ENCODE measurements at regions not wholly inside any gene's neighbourhood (a gene's known extent, or its start where the extent isn't known, plus 50 kb on each side); places are given as distances from the start of the nearest gene placed in this dataset.

DNA sequence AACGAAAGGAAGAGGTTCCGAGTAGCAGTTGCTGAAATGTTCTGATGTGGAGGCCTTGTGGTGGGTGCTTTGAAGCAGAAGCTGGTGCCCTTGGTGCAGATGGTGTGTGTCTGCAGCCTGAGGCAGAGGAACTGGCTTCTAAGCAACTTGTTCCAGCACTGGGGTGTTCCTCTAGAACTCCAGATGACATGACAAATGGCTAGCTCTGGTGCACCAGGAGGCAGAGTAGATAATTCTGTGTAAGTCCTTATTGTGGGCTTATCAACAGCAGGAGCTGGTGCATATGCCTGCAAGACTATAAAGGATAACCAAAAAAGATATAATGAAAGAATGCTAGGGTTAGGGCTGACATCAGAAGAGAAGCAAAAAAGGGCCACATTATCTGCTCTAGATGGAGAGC is 76.5 kb downstream of the ARL5B start:
- TF ChIP-seq, protein P1, sequence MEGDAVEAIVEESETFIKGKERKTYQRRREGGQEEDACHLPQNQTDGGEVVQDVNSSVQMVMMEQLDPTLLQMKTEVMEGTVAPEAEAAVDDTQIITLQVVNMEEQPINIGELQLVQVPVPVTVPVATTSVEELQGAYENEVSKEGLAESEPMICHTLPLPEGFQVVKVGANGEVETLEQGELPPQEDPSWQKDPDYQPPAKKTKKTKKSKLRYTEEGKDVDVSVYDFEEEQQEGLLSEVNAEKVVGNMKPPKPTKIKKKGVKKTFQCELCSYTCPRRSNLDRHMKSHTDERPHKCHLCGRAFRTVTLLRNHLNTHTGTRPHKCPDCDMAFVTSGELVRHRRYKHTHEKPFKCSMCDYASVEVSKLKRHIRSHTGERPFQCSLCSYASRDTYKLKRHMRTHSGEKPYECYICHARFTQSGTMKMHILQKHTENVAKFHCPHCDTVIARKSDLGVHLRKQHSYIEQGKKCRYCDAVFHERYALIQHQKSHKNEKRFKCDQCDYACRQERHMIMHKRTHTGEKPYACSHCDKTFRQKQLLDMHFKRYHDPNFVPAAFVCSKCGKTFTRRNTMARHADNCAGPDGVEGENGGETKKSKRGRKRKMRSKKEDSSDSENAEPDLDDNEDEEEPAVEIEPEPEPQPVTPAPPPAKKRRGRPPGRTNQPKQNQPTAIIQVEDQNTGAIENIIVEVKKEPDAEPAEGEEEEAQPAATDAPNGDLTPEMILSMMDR (conservative IDR thresholded peaks at IDR 0.05; ENCODE audit: low read length): no peak
- DNase-seq (ENCODE audit: low read depth): no peak
- H3K4me3 ChIP-seq (ENCODE audit: low read length): no peak overlapping the region

DNA sequence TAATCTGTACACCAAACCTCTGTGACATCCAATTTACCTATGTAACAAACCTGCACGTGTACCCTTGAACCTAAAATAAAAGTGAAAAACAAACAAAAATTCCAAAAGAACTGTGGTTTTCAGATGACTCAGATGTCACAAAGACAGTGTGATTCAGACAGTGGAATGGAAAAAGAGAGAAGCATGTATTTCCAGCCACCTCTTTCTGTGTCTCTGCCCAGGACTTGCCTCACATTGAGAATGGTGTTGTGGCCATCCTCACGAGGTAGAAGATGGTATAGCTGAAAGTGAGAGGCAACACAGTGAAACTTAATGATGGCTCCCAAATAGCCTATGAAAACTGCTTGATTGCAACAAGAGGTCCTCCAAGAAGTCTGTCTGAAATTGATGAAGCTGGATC is 78.0 kb downstream of the ARL5B start:
- TF ChIP-seq, protein P1 (conservative IDR thresholded peaks at IDR 0.05; ENCODE audit: low read length): no peak
- no peak overlapping the region for H3K4me3 ChIP-seq (ENCODE audit: low read length)
- peak; percentile 81 for DNase-seq (ENCODE audit: low read depth)

DNA sequence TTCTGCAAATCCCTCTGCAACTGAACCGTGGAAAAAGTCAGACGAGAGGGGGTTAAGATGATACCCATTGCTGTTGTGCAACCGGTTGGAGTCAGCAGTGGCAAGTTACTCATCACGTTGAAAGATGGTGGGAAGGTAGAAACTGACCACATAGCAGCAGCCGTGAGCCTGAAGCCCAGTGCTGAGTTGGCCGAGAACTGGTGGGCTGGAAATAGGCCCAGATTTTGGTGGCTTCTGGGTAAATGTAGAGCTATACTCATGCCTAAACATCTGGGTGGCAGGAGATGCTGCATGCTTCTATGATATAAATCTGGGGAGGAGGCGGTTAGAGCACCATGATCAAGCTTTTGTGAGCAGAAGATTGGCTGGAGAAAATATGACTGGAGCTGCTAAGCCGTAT is 78.6 kb downstream of the ARL5B start:
- TF ChIP-seq, protein P1 (conservative IDR thresholded peaks at IDR 0.05; ENCODE audit: low read length): 0 out of 2 replicates have a peak, but pooled peaks have one; percentile 7
- peak; percentile 100 for DNase-seq (ENCODE audit: low read depth)
- H3K4me3 ChIP-seq (ENCODE audit: low read length): no peak overlapping the region

DNA sequence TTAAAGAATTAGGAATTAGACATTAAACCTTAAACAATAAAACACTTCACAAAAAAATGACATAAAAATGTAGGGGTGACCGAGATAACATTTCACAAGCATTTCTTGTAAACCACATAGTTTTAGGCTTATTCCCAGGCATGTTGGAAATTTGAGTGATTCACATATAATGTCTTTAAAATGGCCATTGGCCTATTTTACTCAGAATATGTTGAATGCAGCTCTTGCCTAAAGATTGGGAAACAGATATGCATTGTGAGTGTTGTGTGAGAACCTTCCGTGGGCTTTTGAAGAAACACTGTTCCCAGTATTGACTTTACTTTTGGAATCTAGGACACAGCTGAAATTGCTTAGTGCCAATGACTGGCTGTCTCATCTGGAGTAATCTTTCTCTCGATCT is 79.6 kb downstream of the ARL5B start:
- H3K4me3 ChIP-seq (ENCODE audit: low read length): no peak overlapping the region
- DNase-seq (ENCODE audit: low read depth): peak; percentile 98
- TF ChIP-seq, protein P1 (conservative IDR thresholded peaks at IDR 0.05; ENCODE audit: low read length): no peak

DNA sequence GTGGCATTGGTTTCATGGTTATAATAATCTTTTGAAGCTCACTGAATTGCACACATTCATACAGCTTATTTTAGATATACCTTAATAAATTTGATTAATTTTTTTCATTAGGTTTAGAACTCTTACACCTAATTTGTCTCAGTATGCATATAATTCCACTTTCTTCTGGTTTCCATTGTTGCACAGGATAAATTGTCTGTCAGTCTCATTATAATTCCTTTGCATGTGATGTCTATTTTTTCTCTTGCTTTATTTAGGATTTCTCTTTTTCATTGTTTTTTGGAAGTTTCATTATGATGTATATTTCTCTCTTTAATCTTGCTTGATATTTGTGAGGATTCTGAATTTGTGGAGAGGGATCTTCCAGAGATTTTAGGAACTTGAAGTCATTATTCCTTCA is 84.7 kb downstream of the ARL5B start:
- no peak overlapping the region for H3K4me3 ChIP-seq (ENCODE audit: low read length)
- DNase-seq (ENCODE audit: low read depth): no peak
- TF ChIP-seq, protein P1 (conservative IDR thresholded peaks at IDR 0.05; ENCODE audit: low read length): no peak

DNA sequence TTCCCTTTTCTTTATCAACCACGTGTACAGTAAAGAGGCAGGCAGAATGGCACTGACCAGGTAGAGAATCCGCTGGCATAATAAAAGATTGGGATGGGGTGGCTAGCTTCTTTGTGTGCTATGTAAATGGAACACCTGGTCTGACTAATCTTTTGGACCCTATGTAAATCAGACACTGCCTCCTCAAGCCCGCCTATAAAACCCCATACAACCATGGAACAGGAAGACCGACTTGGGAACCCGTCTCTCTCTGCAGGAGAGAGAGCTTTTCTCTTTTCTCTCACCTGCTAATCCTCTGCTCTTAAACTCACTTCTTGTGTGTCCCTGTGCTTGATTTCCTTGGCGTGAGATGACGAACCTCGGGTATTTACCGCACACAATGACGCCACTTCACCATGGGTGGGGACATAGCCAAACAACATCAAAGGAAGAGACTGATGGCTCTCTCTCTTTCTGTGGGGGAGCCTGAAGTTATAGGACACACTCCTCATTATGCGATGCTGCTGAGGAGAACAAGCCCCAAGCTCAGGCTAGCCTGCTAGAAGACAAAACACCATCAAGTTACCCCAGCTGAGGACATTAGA is 94.2 kb downstream of the ARL5B start:
- H3K4me3 ChIP-seq (ENCODE audit: low read length): no peak overlapping the region
- DNase-seq (ENCODE audit: low read depth): no peak
- TF ChIP-seq, protein P1 (conservative IDR thresholded peaks at IDR 0.05; ENCODE audit: low read length): no peak

DNA sequence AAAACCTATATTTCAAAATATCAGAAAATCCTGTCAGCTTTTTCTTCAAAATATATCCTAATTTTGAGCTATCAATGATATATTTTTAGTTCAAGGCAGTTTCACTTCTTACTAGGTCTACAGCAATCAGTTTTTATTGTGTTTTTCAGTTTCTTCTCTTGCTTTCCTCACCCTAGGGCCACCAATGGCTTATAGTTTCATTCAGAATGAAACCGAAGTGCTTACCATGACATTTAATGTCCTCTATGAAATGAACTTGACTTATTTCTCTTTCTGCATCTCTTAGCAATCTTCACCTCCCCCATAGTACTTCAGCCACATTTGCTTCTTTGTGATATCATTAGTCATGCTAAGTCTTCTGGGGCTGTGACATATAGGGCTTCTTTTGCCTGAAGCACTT is 100.3 kb downstream of the ARL5B start:
- TF ChIP-seq, protein P1 (conservative IDR thresholded peaks at IDR 0.05; ENCODE audit: low read length): no peak
- no peak for DNase-seq (ENCODE audit: low read depth)
- H3K4me3 ChIP-seq (ENCODE audit: low read length): no peak overlapping the region
